Renal cortex interstitium (tissue), 11 donors: ENCODE measurements at regions not wholly inside any gene's neighbourhood (a gene's known extent, or its start where the extent isn't known, plus 50 kb on each side); places are given as distances from the start of the nearest gene placed in this dataset.

Source experiments
- DNase-seq, 11 donors: peaks; one replicate each; pipeline ENCODE4 v3.0.0-alpha.2; 2013; ENCODE audit warnings: low read depth in 9 of 11, low spot score in 4 of 11; ENCODE audit errors: extremely low read depth in 1 of 11

DNA sequence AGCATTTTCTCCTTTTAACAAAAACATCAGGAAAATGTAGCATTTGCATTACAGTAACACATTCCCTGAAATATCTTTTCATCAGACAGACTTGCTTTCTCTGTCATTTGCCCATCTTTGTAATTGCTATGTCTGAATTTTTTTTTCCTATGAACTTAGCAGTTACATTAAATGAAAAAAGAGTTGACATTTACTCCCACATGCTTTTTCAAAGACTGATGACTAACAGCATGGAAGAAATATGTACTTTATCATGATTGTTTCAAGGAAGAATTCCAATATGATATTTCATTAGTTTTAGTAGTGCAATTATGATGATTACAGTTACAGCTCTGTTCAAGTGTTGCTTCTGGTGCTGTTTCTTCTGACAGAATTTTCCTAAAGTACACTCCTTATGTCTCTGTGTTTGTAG, 864.5 kb upstream of the MAN1A1 start:
- DNase-seq = no peak

DNA sequence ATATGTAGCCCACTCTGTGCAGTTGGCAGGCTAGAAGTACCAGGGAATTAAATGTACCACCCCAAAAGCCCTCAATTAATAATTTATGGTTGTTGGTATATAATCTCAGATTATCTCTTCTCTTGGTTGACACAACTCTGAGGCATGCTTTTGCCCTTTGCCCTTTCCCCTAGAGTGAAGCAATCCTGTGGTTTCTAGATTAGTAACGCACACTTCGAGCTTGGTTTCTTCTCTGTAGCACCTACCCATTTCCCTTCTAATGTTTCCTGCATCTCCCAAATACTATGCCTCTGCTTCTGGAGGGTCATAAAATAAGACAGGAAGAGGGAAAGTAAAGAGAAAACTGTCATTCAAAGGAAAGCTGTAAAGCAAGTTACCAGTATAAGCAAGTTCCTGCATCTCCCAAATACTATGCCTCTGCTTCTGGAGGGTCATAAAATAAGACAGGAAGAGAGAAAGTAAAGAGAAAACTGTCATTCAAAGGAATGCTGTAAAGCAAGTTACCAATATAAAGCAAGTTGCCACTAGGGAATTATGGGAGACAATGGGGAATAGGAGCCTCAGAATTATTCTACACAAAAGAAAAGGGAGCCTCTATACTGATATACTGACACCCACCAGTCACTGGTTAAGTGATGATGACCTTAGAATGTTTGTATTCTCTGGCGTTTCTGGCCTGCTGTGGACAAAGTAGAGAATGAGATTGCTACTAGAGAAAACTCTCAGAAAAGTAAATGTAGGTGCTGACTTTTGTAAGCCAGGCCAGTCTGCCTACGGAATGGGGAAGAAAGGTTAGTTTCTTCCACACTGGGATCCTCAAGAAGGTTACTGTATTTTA, 862.6 kb upstream of the MAN1A1 start:
- DNase-seq = no peak

- DNase-seq = no peak
Observed at GRCh38 chr6:120202878-120203277, 853.3 kb upstream of the MAN1A1 start.

GRCh38 chr6:120200853-120201252, 851.3 kb upstream of the MAN1A1 start:
- DNase-seq = no peak

GRCh38 chr6:120198033-120198432, 848.5 kb upstream of the MAN1A1 start:
- DNase-seq = no peak

DNA sequence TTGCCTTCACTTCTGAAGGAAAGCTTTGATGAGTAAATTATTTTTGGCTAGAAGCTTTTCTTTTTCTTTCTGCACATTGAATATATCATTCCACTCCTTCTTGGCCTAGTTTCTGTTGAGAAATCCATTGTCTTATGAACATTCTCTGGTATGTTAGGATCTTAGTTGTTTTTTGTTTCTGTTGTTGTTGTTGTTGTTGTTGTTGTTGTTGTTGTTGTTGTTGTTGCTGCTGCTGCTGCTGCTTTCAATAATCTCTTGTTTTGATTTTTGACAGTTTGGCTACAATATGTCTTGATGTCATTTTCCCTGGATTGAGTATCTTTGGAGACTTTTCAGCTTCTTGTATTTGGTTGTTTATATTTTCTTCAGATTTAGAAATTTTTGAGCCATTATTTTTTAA, 836.5 kb upstream of the MAN1A1 start:
- DNase-seq = no peak

- no peak for DNase-seq
Observed at GRCh38 chr6:120173250-120173649, 823.7 kb upstream of the MAN1A1 start.

GRCh38 chr6:120164531-120164930, 815.0 kb upstream of the MAN1A1 start:
- DNase-seq = no peak

GRCh38 chr6:120157873-120158272, 808.3 kb upstream of the MAN1A1 start:
- DNase-seq = no peak

GRCh38 chr6:120147071-120147871, 797.7 kb upstream of the MAN1A1 start:
- no peak for DNase-seq

GRCh38 chr6:120141601-120142000, 792.0 kb upstream of the MAN1A1 start:
- DNase-seq = no peak

GRCh38 chr6:120137492-120137891, 787.9 kb upstream of the MAN1A1 start:
- no peak for DNase-seq

DNA sequence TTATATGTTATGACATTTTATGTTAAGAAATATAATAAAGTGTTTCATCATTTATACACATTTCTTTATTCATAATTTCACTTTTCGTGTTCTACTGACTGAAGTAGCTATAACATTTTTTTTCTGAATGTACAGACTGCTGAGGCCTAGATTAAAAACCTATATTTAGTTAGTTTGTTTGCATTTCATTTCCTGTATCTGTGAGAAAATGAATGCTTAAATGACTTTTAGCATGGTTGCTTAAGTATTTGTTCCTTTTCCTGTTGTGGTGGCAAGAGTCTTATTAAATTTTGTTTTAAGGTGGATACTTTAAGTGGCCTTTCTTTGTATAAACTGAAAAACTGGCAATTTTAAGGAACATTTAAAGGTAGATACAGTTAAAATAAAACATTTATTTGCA, 779.7 kb upstream of the MAN1A1 start:
- no peak for DNase-seq

- DNase-seq = no peak
Observed at GRCh38 chr6:120122401-120122800, 772.8 kb upstream of the MAN1A1 start.

GRCh38 chr6:120116343-120116742, 766.8 kb upstream of the MAN1A1 start:
- DNase-seq = no peak

DNA sequence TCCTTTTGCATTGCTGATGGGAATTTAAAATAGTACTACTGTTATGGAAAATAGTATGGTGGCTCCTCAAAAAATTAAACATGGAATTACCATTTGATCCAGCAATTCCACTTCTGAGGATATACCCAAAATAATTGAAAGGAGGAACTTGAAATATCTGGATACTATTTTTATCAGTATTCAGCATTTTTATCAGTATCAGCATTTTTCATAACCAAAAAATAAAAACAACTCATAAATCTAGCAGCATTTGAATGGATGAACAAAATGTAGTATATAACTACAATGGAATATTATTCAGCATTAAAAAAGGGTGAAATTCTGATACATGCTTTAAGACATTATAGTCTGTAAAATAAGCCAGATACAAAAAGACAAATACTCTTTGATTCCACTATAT, 763.4 kb upstream of the MAN1A1 start:
- DNase-seq = no peak

DNA sequence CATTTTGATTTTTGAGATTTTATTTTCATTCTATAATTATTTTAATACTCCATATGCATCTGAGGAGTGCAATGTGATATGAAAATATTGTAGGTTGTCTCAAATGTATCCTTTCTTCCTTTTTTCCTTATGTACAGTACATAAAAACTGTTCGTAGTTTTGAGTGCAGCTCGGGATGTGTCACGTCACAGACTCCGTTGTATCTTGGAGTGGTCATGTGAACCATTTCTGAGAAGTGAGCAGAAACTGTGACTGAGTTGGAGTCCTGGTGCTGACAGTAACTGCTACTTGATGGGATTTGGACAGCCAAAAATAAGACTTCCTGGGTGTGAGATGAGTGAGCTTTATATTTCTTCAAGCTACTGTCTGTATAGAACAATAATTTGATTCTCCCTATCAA, 761.4 kb upstream of the MAN1A1 start:
- DNase-seq = no peak

- DNase-seq = no peak
Observed at GRCh38 chr6:120108061-120108795, 758.7 kb upstream of the MAN1A1 start.

- no peak for DNase-seq
Observed at GRCh38 chr6:120103618-120104017, 754.1 kb upstream of the MAN1A1 start.
